Vagina (tissue), 2 donors: ENCODE measurements at regions not wholly inside any gene's neighbourhood (a gene's known extent, or its start where the extent isn't known, plus 50 kb on each side); places are given as distances from the start of the nearest gene placed in this dataset.

Source experiments
- POLR2A ChIP-seq, 2 donors: fragments of 450-650 bp; IDR thresholded peaks; one replicate each; pipeline ENCODE4 v1.6.1; 2017; ENCODE audit warnings: antibody characterized with exemption in 2 of 2, mild to moderate bottlenecking in 2 of 2, moderate library complexity in 2 of 2
- TF ChIP-seq, protein P1 (sequence below), 3 experiments: fragments of 450-650 bp in 2 of 3; fragments of 200-600 bp in 1 of 3; sonication (generic) in 1 of 3; IDR thresholded peaks; one replicate each; pipeline ENCODE4 v1.5.1; 2017 to 2019; ENCODE audit warnings: antibody characterized with exemption in 3 of 3, mild to moderate bottlenecking in 2 of 3, moderate library complexity in 2 of 3

DNA sequence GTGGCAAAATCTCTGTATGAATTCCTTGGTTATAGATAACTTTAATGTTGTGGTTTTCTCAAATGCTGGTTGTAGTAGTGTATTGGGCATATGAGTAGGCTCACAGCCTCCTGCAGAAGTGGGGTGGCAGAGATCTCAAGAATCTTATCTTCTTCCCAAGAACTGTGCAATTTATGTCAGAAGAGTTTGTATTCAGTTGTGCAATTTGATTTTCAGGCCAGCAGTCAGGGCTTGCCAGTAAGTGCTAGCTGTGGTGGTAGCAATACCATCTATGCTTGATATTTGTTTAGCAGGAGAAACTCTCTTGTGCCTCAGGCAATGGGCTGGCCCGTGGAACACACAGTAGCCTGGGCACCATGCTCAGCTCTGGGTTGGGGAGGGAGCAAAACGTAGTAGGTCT lies 58.4 kb upstream of the GOLIM4 start:
- TF ChIP-seq, protein P1, sequence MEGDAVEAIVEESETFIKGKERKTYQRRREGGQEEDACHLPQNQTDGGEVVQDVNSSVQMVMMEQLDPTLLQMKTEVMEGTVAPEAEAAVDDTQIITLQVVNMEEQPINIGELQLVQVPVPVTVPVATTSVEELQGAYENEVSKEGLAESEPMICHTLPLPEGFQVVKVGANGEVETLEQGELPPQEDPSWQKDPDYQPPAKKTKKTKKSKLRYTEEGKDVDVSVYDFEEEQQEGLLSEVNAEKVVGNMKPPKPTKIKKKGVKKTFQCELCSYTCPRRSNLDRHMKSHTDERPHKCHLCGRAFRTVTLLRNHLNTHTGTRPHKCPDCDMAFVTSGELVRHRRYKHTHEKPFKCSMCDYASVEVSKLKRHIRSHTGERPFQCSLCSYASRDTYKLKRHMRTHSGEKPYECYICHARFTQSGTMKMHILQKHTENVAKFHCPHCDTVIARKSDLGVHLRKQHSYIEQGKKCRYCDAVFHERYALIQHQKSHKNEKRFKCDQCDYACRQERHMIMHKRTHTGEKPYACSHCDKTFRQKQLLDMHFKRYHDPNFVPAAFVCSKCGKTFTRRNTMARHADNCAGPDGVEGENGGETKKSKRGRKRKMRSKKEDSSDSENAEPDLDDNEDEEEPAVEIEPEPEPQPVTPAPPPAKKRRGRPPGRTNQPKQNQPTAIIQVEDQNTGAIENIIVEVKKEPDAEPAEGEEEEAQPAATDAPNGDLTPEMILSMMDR (IDR thresholded peaks at IDR 0.05): no peak
- TF ChIP-seq POLR2A (IDR thresholded peaks at IDR 0.05): no peak
